Stimulated activated CD8-positive, alpha-beta memory T cell treated with anti-CD3 and anti-CD28 coated beads, Interleukin-4, amount 100 ng/mL, for 24 hours (primary cell): ENCODE measurements at regions not wholly inside any gene's neighbourhood (a gene's known extent, or its start where the extent isn't known, plus 50 kb on each side); places are given as distances from the start of the nearest gene placed in this dataset.

Experiments
- DNase-seq: peaks from one replicate; pipeline ENCODE4 v3.0.0-alpha.2; 2020; ENCODE audit warnings: low read depth

DNA sequence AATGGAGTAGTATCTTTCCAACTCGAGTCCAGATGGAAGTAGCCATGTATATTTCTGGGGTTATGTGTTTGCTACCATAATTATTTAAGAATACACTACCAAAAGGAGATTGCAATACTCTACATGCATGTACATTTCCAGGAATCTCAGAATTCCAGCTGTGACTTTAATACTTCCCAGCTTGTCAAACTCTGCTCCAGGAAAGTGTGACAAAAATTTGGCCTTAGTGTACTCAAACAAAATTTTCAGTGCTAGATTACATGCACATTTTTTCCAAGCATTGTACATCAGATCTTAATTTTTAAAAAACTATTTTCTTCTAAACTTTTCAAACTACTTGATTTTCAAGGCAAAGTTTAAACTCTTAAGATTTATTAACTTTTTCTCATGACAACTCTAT, 1791.6 kb downstream of the SUCLG1 start:
- no peak for DNase-seq

DNA sequence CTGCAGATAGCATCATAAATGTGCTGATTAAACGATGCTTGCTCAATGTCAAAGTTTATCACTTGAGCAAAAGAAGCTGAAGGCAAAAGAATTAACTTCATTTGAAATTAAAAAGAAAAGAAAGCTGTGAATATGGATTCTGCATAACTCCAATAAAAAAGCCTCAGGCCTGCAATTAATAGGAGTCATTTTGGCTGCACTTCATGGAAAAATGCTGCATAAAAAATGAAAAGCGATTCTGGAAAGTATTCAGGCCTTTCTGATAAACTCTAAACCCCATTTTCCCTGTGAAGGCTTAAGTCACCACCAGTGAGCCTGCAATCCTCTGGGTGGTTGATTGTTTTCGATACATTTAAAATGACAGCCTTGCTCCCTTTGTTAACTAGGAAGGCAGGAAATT, 1793.4 kb downstream of the SUCLG1 start:
- no peak for DNase-seq

DNA sequence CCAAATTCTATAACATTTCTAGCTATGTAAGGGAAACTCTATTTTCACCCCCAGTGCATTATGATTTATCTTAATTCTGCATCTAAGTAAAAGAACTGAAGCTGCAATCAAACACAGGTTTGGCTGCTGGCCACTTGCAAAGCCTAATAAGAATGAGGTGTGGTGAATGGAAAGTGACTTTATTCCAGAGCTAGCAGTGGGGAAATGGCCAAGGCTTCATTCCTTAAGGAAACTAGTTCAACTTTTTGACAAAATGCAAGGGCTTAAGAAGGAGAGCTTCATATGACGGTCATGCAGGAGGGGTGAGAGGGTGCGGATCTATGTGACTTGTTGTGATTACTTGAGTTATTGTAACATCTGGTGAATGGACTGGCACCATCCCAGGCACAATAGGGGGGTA, 1802.0 kb downstream of the SUCLG1 start:
- DNase-seq = no peak

DNA sequence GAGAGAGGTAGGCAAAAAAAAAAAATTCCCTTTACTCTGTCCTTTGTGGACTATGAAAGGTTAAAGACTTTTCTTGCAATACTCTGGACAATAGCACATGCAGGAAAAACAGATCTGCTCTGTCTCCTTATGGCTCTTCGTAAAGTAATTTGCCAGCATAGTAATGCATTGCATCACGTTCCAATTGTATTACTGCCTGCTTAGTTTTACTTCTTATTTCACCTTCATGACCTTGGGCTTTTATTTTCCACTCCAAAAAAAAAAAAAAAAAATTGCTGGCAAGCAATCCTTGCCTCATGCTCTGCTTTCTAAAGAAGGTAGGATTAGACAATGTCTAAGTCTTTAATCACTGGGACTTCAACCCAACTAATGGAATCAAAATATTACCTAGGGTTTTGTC, 1802.7 kb downstream of the SUCLG1 start:
- no peak for DNase-seq

DNA sequence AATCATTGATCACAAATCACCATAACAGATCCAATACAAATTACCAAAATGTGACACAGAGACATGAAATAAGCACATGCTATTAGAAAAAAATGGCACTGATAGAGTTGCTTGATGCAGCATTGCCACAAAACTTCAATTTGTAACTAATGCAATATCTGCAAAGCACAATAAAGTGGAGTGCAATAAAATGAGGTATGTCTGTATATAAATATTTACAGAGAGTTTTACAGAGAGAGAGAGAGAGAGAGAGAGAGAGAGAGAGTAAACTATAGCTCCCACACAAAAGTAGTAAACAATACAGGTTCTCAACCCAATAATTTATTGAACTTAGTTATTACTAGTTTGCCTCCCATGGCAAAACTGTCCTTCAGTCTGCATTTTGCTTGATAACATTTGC, 1807.0 kb downstream of the SUCLG1 start:
- DNase-seq = no peak

DNA sequence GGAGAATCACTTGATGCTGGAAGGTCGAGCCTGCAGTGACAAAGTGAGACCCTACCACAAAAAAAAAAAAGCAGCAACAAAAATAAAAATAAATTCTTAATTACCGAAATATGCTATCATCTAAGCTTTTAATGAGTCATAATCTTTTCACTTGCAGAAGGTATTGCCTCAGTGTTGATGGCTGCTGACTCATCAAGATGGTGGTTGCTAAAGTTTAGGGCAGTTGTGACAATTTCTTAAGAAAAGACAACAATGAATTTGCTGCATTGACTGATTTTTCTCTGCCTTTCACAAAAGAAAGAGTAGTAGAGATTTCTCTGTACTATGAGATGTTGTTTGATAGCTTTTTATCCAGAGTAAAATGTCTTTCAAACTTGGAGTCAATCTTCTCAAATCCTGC, 1809.0 kb downstream of the SUCLG1 start:
- DNase-seq = no peak

DNA sequence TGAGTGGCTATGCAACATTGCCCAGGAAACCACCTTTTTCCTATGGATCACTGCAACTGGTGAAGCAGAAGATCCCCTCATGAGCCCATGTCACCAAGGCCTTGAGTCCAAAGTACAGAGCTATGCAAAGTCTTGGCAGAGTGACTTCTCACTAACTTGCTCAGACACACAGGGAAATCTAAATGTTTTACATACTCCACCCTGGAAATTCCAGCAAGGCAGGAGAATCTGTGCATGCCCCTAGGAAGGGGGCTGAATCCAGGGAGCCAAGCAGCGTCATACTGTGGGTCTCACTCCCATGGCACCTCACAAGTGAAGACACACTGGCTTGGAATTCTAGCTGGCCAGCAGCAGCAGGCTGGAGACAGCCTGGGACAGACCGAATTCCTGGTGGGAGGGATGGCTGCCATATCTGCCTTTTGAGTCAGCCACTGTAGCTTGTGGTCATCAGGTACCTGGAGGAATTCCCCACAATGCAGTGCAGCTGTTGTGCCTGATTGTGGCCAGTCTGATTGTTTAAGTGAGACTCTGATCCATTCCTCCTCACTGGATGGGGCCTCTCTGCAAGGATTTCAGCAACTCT, 1817.4 kb downstream of the SUCLG1 start:
- no peak for DNase-seq

DNA sequence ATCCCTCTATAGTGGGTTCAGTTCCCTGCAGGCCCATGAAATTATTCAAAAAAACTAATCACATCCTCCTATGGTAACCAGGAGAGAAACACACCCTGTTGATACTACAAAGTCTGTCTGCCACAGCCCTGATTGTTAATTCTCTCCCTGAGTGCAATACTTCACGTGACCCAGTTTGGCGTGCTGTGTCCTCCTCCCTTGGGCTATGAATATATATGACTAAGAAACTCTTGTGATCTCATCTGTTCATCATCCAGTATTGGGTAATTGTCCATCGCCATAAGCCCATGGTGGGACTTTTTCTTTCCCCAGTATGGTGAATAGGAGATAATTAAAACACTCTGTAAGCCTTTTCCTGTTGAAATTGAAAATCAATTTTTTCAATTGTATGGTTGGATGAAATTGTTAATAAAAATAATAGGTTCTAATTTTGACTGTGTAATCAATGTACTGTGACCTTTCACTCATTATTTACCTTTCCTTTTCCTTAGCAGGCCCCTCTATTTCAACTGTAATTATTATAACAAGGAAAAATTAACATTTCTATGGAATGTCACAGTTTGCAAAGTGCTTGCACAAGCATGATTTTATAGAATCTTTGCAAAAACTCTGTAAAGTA, 1822.6 kb downstream of the SUCLG1 start:
- no peak for DNase-seq

DNA sequence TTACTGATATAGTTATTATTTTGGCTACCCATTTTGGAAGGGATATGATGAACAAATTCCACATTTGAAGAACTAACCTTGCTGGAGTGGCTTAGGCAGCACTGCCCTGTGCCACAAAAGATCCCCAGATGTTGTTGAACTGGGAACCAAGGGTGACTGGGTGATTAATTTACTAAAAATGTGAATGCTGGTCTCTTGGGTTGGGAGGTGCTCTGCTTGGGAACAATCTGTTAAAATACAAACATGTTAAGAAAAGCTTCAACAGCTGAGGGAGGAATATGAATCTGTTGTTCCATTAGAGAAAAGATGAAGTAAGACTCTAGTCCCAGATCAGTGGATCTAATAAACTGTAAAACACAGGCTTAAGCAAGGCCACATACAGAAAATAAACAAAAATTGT, 1860.1 kb downstream of the SUCLG1 start:
- no peak for DNase-seq

DNA sequence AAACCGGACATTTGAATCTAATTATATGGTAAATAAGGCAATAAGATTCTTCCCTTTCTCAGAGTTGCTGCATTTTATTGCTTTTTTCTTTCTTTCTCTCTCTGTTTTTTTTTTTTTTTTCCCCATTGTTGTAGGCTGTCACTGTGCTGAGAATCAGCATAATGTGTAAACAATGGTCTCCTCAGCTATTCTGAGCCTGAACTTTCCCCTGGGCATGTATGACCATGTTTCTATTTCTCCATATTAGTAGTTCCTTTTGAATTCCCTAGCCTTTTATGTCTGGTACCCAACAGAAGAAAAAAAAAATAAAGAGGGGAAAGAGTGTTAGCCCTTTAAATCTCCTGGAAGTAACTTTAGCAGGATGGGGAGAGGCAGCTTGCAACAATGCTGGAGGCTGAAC, 1862.5 kb downstream of the SUCLG1 start:
- no peak for DNase-seq

DNA sequence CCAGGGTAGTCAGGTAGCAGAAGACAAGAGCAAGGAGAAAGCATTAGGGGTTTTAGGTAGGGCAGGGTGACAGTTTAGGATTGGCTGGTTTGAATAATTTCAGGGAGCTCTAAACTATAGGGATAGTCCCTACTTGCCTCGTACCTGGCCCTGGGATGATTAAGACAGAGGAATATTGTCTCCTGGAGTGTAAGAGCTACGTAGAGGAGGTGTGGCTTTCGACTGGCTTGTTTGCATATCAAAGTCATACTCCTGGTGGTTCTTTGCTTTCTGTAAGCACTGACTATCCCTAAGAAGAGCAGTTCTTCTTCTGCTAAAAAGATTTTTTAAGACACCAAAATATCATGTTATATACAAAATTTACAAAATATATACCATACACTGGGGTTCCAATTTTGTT, 1867.4 kb downstream of the SUCLG1 start:
- no peak for DNase-seq

DNA sequence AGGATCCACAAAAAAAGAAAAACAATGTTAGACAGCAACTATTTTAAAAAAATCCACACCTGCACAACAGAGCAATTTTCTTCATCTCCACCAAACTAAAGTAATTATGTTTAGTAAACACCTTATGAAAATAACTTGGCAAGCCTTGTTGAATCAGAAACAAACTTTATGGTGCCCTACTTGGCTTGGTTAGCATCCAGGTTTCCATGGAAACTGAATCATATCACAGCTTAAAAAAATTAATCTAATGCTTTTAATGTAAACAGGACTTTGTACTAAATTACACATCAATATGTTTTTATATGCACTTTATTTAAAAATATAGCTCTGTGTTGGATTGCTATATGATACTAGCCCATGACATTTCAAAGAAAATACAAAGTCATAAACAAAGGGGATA, 1882.4 kb downstream of the SUCLG1 start:
- DNase-seq = no peak

DNA sequence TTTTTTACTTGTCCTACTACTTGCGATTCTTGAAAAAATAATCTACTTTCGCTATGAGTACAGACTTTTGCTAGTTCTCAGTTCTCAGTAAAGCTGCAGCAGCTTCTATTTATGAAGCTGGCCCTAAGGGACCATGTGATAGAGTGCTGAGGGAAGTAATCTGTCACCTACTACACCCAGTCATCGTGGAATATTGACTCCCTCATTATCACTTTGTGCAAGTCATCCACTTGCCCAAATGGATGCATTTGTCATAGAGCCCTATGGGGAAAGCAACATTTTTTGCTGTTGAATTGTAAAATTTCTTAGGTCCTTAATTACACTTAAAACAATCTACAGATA, 1919.8 kb downstream of the SUCLG1 start:
- DNase-seq = no peak

DNA sequence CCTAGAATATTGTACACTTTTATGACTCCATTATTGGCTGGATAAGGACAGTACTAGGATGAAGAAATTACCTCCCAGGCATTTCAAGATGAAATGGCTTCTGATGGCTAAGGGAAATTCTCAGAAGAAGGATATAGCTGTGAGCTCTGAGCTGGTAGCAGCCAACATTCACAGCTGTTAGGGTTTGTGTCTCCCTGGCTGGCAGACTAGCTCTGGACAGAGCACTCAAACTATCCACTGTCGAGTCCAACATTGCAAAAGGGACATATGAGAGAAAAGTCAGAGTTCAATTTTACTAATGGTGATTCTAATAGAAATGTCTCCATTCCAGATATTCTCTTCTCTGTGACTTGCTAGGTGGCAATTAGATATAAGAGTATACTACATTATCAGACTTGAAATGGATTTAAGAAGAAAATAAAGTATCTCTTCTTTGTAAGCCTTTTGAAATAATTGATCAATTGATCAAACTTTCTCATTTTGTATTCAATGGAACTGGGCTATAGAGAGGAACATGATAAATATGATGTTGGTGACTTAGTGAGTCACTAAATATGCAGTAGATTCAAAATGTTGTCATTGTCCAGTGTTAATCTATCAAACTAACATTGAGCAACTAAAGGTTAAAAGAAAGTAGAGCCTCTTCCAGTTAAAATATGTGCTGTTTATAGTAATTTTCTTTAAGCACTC, 1920.3 kb downstream of the SUCLG1 start:
- no peak for DNase-seq

DNA sequence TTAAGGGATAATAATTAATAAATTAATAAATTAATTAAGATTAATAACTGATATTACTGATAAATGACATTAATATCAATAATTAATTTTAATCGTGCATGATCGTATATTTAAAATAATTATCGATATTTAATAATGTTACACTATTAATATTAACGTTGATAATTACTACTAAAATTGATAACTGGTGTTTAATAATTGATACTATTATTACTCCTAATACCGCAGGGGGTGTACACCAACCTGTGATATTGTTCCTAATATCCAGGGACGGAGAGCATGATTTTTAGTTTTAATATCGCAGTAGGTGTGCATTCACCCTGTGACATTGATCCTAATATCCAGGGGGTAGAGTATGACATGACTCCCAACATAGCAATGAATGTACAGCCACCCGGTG, 1930.8 kb downstream of the SUCLG1 start:
- no peak for DNase-seq

DNA sequence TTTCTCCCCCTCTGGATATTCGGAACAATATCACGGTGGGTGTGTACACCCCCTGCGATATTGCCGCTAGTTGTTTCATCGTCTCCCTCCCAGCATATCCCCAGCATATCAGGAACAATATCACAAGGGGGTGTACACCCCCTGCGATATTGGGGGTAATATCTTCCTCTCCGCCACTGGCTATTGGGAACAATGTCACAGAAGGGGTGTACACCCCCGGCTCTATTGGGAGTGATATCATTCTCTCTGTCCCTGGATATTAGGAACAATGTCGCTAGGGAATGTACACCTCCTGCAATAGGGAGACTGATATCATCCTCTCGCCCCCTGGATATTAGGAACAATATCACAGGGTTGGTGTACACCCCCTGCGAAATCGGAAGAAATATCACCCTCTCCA, 1932.0 kb downstream of the SUCLG1 start:
- DNase-seq = no peak

DNA sequence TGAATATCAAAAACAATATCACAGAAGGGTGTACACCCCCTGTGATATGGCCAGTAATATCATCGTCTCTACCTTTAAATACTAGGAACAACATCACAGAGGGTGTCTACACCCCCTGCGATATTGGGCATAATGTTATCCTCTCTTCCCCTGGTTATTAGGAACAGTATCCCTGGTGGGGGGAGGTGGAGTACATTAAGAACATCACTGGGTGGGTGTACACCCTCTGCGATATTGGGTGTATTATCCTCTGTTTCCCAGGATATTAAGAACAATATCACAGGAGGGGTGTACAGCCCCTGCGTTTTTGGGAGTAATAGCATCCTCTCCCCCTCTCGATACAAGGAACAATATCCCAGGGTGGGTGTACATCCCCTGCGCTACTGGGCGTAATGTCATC, 1932.8 kb downstream of the SUCLG1 start:
- DNase-seq = no peak

DNA sequence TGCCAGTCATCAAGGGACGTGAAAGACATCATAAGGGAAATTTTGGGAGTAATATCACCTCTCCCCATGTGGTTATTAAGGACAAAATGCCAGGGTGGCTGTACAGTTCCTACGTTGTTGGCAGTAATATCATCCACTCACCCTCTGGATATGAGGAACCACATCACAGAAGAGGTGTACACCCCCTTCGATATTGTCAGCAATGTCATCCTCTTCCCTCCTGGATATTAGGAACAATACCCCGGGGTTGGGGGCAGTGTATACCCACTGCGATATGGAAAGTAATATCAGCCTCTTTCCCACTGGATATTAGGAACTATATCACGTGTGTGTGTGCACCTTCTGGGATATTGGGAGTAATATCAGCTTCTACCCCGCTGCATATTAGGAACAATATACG, 1933.3 kb downstream of the SUCLG1 start:
- DNase-seq = no peak

DNA sequence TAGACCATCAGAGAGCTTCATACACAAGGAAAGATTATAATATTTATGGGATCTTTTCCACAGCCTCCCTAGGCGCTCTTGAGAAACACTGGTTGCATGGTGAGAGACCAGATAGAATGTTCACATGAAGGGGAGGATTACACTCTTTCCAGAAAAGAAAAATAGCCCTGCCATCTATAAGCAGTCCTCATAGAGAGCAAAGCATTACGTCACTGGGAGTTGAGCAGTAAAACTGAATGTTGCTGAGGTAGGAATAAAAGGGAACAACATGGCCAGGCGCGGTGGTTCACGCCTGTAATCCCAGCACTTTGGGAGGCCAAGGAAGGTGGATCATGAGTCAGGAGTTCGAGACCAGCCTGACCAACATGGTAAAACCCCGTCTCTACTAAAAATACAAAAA, 1934.3 kb downstream of the SUCLG1 start:
- no peak for DNase-seq

DNA sequence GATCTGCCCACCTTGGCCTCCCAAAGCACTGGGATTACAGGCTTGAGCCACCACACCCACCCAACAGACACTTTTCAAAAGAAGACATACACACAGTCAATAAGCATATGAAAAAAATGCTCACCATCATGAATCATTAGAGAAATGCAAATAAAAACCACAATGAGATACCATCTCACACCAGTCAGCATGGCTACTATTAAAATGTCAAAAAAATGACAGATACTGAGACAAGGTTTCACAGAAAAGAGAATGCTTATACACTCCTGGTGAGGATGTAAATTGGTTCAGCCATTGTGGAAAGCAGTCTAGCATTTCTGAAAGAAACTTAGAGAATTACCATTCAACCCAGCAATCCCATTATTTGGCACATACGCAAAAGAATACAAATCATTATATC, 1947.2 kb downstream of the SUCLG1 start:
- no peak for DNase-seq

DNA sequence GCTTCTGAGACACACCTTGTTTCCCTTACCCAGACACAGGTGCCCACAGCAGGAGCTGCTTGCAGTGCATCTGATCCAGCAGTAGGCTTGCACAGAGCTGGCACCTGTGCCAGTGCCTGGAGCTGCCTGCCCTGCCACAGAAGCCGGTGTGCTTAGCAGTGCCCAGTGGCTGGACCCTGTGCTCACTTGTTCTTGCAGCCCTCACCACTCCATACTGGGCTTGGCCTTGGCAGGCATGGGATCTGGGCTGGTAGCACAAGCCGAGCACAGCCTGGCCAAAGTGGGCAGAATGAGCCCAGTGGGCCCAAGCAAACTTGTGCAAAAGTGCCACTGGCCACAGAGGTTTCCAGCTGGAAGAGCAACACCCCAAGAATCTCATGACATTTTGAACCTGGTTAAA, 1950.4 kb downstream of the SUCLG1 start:
- no peak for DNase-seq

DNA sequence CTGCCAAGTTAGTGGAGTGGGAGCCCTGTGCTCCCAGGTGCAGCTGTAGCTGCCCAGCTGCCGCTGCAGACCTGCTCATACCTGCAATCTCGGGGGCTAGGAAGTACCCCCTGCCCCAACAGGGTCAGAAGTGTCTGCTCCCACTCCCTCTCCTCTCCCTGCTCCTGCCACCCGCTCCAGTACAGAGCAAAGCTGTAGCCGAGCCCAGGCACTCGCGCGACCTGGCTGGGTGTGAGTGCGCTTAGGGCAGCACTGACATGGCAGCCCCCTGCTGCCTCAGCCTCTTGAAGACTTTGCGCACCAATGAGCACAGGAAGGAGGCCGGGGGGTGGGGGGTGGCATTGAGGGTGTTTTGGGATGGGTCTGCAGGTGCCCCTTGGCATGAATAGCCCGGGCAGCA, 1951.4 kb downstream of the SUCLG1 start:
- DNase-seq = no peak

DNA sequence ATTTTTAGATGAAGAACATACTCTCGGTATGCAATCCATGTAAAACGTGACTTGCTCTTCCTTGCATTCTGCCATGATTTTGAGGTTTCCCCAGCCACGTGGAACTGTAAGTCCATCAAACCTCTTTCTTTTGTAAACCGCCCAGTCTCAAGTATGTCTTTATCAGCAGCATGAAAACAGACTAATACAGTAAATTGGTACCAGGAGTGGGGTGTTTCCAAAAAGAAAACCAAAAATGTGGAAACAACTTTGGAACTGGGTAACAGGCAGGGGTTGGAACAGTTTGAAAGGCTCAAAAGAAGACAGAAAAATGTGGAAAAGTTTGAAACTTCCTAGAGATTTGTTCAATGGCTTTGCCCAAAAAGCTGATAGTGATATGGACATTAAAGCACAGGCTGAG, 1957.9 kb downstream of the SUCLG1 start:
- no peak for DNase-seq

DNA sequence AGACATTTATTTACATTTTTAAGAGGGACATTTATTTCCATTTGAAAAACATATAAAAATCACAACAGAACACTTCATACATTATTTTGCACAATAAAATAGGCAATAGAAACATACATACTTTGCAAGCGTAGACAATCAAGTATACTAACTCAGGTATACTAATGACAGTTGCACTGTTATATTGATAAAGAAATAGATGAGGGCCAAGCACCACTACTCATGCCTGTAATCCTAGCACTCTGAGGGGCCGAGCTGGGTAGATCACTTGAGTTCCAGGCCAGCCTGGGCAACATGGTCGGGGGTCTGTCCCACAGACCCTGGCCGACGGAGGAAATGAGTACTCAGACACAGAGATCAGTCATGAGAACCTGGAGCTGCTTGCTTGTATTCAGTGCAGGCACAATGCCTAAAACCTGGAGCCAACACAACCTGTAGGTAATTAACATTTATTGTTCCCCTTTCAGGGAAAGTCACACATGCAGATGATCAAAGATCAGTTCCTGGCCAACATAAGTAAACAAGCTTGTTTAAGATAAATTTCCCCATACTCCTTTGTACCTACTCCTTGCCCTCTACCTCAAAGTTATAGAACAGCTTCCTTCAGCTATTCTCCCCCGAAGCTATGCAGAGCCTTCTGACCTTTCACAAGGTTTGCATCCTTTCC, 1960.2 kb downstream of the SUCLG1 start:
- DNase-seq = no peak
